Renal cortex interstitium (tissue), 11 donors: ENCODE measurements at regions not wholly inside any gene's neighbourhood (a gene's known extent, or its start where the extent isn't known, plus 50 kb on each side); places are given as distances from the start of the nearest gene placed in this dataset.
"Not testable (repeated sequence)": the region's sequence is repeated elsewhere in the genome, so short reads cannot be mapped to it uniquely, and the experiment has no call there.

Experiments used
- DNase-seq, 11 donors: peaks; one replicate each; pipeline ENCODE4 v3.0.0-alpha.2; 2013; ENCODE audit warnings: low read depth in 9 of 11, low spot score in 4 of 11; ENCODE audit errors: extremely low read depth in 1 of 11

- no peak for DNase-seq
These were observed 183.1 kb downstream of the UACA start for GRCh38 chr15:70580286-70580685.

DNA sequence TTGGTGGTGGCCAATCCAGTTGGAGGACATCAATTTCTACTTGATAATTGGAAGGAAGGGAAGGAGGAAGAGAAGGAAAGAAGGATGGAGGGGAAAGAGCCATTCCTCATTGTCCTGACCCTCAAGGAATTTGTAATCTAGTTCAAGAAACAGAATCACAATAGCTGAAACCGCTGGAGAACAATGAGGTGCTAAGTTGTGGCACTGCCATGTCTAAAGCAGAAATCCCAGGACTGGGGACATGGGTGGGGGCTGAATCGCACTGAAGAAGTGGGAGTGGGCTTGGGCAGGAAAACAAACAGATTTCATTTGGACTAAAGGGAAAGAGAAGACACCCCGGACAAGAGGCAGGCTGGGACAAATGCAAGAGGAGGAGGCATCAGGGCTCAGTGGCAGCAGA, 183.6 kb downstream of the UACA start:
- DNase-seq, result no peak

GRCh38 chr15:70578196-70578595, 185.2 kb downstream of the UACA start:
- DNase-seq, result no peak

GRCh38 chr15:70576696-70577095, 186.7 kb downstream of the UACA start:
- no peak for DNase-seq

DNA sequence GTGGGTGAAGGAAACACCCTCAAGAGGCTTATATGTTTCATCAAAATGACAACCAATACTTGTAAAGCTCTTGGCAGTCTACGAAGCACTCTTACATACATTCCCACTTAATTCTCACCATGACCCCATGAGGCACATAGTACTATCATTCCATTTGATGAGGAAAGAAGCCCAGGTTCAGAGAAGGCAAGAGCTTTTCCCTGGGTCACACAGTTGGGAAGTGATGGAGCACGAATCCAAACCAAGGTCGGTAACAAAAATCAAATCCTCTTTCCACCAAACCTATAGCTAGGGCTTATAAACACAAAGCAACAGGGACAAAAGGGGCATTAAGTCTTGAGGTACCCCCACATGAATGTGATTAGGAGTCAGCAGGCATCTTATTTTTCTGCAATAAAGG, 187.1 kb downstream of the UACA start:
- DNase-seq, result no peak

GRCh38 chr15:70575231-70576226, 187.8 kb downstream of the UACA start:
- DNase-seq, result peak in 6 of 11 donors; percentile 44 to 81 (median 69)

DNA sequence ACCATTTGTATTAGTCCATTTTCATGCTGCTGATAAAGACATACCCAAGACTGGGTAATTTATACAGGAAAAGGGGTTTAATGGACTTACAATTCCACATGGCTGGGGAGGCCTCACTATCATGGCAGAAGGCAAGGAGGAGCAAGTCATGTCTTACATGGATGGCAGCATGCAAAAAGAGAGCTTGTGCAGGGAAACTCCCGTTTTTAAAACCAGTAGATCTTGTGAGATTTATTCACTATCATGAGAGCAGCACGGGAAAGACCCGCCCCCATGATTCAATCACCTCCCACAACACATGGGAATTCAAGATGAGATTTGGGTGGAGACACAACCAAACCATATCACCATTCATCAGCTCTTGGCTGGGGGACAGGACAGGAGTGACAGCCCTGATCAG, 189.0 kb downstream of the UACA start:
- DNase-seq, result not testable (repeated sequence)

DNA sequence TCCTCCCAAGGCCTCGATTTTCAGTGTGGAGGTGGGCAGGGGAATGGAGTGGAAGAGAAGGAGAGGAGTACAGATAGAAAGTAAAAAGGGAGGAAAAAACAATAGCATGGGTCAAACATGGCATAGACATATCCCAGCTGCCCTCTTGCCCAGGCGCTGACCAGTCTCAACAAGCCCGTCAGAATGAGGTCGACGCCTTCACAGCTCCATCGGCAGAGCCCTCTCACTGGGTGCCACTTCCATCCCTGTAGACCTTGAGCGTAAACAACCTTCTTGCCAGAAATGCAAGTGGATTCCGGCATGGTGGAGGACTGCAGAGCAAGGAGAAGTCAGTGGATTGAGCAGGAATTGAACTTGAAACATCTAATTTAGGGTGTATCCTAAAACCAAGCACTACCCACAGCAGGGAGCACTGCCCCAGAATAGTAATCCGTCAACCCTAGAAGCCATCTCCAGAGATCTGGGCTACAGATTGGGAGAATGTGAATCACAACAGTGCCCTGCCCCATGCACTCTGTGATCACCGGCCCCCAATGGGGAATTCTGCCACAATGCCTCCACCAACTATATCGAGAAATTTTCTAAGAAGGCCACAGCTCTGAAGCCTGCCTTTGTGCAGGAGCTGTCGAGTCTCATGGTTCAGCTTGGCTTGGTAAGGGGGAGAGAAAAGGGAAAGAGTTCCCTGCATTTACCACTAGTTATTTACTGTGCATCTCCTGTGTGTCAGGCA, 190.1 kb downstream of the UACA start:
- no peak for DNase-seq

DNA sequence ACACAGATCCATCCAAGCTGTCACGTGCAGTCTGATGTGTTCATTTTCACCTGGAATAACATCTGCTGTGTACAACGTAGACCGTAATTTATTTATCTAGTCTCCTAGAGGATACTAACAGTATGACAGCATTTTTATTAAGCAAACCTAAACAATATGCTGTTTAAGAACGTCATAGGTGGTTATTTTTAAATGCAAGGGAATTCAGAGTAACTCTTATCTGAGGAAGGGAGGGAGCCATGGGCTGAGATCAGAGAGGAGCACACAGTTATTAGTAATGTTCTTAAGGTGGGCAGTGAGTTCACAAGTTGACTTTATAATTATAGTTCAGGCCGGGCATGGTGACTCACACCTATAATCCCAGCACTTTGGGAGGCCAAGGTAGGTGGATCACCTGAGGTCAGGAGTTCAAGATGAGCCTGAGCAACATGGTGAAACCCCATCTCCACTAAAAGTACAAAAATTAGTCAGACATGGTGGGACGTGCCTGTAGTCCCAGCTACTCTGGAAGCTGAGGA, 193.6 kb downstream of the UACA start:
- DNase-seq, result no peak

- DNase-seq, result peak in 2 of 11 donors; percentile 44 to 55
These were observed 194.2 kb downstream of the UACA start for GRCh38 chr15:70569091-70569713.

DNA sequence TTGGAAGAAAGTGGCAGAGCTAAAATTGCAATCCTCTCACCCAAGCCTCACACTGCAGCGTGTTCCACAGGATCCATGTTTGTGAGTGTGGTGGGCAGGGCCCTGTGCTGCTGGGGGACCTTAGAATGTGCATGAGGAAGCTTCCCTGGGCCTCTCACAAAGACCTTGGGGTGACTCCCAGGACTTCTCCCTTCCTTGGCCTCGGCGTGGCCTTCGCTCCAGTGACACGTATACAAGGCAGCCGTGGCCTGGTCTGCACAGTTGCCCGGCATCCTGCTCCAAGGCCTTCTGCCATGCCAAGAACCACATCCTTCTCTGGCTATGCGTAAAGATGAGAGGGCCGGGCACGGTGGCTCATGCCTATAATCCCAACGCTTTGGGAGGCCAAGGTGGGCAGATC, 196.4 kb downstream of the UACA start:
- no peak for DNase-seq

GRCh38 chr15:70566047-70566835, 197.1 kb downstream of the UACA start:
- DNase-seq, result peak in 3 of 11 donors; percentile 41 to 54 (median 53)

DNA sequence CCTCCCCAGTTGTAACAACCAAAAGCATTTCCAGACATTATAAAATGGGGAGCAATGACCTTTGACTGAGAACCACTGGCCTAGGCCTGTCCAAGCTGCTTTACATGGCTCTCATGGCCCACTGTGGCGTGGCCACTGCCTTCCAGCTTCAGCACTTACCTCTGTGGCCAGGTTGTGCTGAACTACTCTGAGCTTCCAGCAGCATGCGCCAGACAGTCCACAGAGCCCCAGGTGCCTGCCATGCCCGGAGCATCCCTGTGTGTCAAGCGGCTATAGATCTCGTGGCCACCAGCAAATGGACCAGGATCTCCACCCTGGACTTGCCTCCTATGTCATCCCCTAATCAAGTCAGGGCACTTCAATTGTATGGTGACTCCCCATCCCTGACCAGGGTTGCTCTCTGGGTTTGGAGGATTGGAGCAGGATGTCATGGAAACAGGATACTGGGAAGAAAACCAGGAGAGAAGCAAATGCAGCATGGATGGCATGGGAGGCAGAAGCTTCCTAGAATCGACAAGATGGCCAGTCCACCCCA, 199.7 kb downstream of the UACA start:
- no peak for DNase-seq

GRCh38 chr15:70562906-70563305, 200.5 kb downstream of the UACA start:
- DNase-seq, result no peak

DNA sequence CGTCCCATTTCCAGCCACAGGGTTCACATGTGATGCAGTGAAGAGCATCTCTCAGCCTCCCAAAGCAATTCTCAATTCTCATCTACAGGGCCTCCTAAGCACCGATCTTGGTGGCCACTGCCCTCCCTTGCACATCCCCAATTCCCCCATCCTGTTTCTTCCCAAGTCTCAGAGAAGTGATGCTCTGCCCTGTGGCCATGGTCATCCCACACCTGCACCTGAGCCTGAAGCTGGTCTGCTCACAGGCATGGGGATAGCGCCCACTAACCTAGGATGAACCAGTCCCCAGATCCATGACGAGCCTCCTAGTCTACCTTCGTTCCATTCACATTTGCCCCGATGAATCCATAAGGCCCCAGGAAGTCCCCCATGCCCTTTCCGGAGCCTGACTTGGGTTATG, 201.5 kb downstream of the UACA start:
- no peak for DNase-seq

DNA sequence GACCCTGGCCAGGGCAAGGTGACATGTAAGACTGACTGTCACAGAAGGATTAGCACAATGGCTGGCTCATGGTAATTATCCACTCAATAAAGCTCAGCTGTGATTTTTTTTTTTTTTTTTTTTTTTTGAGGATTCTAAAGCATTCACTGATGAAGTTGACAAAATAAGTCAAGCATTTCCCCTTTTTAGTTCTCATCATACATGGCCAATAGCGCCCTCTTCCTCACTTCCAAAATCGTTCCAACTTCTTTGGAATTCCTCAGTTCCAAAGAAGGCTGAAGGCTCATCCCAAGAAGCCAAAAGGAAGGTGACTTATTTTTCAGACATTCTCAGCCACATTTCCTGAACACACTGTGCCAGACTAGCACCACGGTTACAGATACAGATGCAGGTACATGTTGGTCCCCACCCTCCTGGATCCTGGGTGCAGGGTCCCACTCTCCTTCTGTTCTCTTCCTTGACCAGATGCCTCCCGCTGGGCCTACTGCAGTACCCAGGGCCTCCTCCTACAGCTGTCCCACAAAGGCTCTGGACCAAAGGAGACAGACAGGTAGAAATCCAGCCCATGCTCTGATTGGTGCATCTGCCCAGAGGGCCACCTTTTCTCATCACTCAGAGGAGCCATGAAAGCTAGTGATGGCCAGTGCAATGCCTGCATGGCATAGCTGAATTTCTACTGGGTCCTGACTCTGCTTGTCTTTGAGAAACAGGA, 202.6 kb downstream of the UACA start:
- DNase-seq, result no peak

DNA sequence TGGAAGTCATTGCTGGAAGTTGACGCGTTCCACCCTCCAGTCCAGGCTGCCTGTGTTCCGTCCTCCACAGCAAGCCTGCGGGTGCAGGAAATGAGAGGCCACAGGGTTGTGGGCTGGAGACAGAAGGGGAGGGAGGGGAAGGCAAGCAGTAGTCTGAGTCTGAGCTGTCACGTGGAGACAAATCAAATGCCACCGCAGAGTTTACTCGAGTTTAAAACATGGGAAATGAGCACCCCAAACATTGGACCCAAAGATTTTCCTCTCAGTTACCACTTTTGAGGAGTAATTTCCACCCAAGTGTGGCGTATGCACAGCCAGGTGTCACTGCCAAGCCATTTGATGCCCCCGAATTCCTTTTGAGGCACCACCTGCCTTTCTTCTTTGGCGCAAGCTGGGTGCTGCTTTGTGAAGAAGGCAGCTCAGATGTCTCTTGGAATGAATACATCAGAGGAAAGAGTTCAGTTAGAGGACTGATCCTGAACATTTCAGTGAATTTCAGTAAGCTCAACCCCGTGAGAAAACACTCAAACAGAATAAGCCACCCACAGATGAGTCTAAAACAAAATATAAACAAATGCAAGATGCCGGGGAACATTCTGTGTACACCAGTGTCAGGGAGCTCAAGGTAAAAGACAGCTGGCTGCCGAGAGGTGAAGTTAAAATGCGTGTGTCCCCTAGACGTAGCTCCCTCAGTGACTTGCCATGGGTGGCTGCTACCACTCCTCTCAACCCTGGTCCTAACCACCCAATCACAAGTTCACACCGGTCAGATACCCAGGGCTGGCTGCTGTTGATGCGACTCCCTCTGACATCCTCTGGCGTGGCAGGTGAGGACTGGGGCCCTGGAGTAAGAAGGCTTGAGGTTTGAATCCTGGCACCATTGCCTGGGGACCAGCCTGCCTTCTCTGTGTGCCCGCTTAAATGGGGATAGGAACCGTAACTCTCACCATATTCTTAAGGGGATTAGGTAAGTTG, 203.8 kb downstream of the UACA start:
- DNase-seq, result peak in 4 of 11 donors; percentile 47 to 55 (median 47)
